ENCODE measurements at regions not wholly inside any gene's neighbourhood (a gene's known extent, or its start where the extent isn't known, plus 50 kb on each side); places are given as distances from the start of the nearest gene placed in this dataset.
"Not testable (repeated sequence)": the region's sequence is repeated elsewhere in the genome, so short reads cannot be mapped to it uniquely, and the experiment has no call there.

GRCh38 chr12:95384785-95385184 is 89.2 kb upstream of the METAP2 start:
- no peak for DNase-seq (ENCODE audit: extremely low read depth, low read depth)
- no peak for TF ChIP-seq CTCF (IDR thresholded peaks at IDR 0.05; ENCODE audit: low read depth, low read length, missing control alignments)
- no peak overlapping the region for H3K4me3 ChIP-seq (replicated peaks; ENCODE audit: low read depth, low read length)

GRCh38 chr12:95385246-95386035 is 88.5 kb upstream of the METAP2 start:
- H3K4me3 ChIP-seq (replicated peaks; ENCODE audit: low read depth, low read length) = peak overlapping the region; percentile 35
- no peak for TF ChIP-seq CTCF (IDR thresholded peaks at IDR 0.05; ENCODE audit: low read depth, low read length, missing control alignments)
- peak; percentile 7 for DNase-seq (ENCODE audit: extremely low read depth, low read depth)

- no peak for TF ChIP-seq CTCF (IDR thresholded peaks at IDR 0.05; ENCODE audit: low read depth, low read length, missing control alignments)
- no peak overlapping the region for H3K4me3 ChIP-seq (replicated peaks; ENCODE audit: low read depth, low read length)
Observed at GRCh38 chr12:95386051-95386450, 87.9 kb upstream of the METAP2 start.

GRCh38 chr12:95388260-95388659 is 85.7 kb upstream of the METAP2 start:
- not testable (repeated sequence) for H3K4me3 ChIP-seq (replicated peaks; ENCODE audit: low read depth, low read length); DNase-seq (ENCODE audit: extremely low read depth, low read depth)

More at GRCh38 chr12:95386051-95386450, 87.9 kb upstream of the METAP2 start:
- no peak for DNase-seq (ENCODE audit: extremely low read depth, low read depth)

- TF ChIP-seq CTCF (IDR thresholded peaks at IDR 0.05; ENCODE audit: low read depth, low read length, missing control alignments) = no peak
- H3K4me3 ChIP-seq (replicated peaks; ENCODE audit: low read depth, low read length) = no peak overlapping the region
- DNase-seq (ENCODE audit: extremely low read depth, low read depth) = no peak
Observed at GRCh38 chr12:95390192-95390591, 83.8 kb upstream of the METAP2 start.

- DNase-seq (ENCODE audit: extremely low read depth, low read depth) = no peak
- H3K4me3 ChIP-seq (replicated peaks; ENCODE audit: low read depth, low read length) = no peak overlapping the region
- no peak for TF ChIP-seq CTCF (IDR thresholded peaks at IDR 0.05; ENCODE audit: low read depth, low read length, missing control alignments)
Observed at GRCh38 chr12:95390932-95391331, 83.0 kb upstream of the METAP2 start.

- H3K4me3 ChIP-seq (replicated peaks; ENCODE audit: low read depth, low read length) = no peak overlapping the region
- no peak for TF ChIP-seq CTCF (IDR thresholded peaks at IDR 0.05; ENCODE audit: low read depth, low read length, missing control alignments)
- DNase-seq (ENCODE audit: extremely low read depth, low read depth) = no peak
Observed at GRCh38 chr12:95393191-95393790, 80.7 kb upstream of the METAP2 start.
